NCI-H128 (cell line): ENCODE measurements at regions not wholly inside any gene's neighbourhood (a gene's known extent, or its start where the extent isn't known, plus 50 kb on each side); places are given as distances from the start of the nearest gene placed in this dataset.

Experiments used
- DNase-seq: peaks from one replicate; lab custom pipeline; 2025; ENCODE audit not compliant: unreplicated experiment; lab: John Stamatoyannopoulos, UW

GRCh38 chr10:10878963-10879362 lies 138.7 kb upstream of the CELF2 start:
- DNase-seq: peak; percentile 0

GRCh38 chr10:10881117-10881813 lies 136.4 kb upstream of the CELF2 start:
- no peak for DNase-seq

GRCh38 chr10:10883737-10884136 lies 133.9 kb upstream of the CELF2 start:
- no peak for DNase-seq

GRCh38 chr10:10886861-10887531 lies 130.7 kb upstream of the CELF2 start:
- DNase-seq: no peak

GRCh38 chr10:10891124-10892082 lies 126.3 kb upstream of the CELF2 start:
- DNase-seq: no peak

GRCh38 chr10:10892290-10892875 lies 125.3 kb upstream of the CELF2 start:
- DNase-seq: no peak

GRCh38 chr10:10897400-10897799 lies 120.3 kb upstream of the CELF2 start:
- no peak for DNase-seq

- no peak for DNase-seq
Measured at GRCh38 chr10:10901906-10902305, 115.8 kb upstream of the CELF2 start.

- DNase-seq: no peak
Measured at GRCh38 chr10:10902951-10903350, 114.7 kb upstream of the CELF2 start.

GRCh38 chr10:10903620-10904019 lies 114.1 kb upstream of the CELF2 start:
- no peak for DNase-seq

GRCh38 chr10:10910634-10911033 lies 107.0 kb upstream of the CELF2 start:
- no peak for DNase-seq

GRCh38 chr10:10911035-10911434 lies 106.6 kb upstream of the CELF2 start:
- no peak for DNase-seq

GRCh38 chr10:10911471-10911921 lies 106.2 kb upstream of the CELF2 start:
- DNase-seq: no peak

- no peak for DNase-seq
Measured at GRCh38 chr10:10914144-10914543, 103.5 kb upstream of the CELF2 start.

GRCh38 chr10:10915215-10915614 lies 102.5 kb upstream of the CELF2 start:
- DNase-seq: no peak

GRCh38 chr10:10917031-10917430 lies 100.6 kb upstream of the CELF2 start:
- no peak for DNase-seq

GRCh38 chr10:10919976-10920375 lies 97.7 kb upstream of the CELF2 start:
- no peak for DNase-seq

- DNase-seq: no peak
Measured at GRCh38 chr10:10921826-10922461, 95.7 kb upstream of the CELF2 start.

GRCh38 chr10:10923029-10923651 lies 94.5 kb upstream of the CELF2 start:
- DNase-seq: no peak

- DNase-seq: no peak
Measured at GRCh38 chr10:10925667-10926066, 92.0 kb upstream of the CELF2 start.
